CD4-positive, CD25-positive, alpha-beta regulatory T cell (primary cell): ENCODE measurements at regions not wholly inside any gene's neighbourhood (a gene's known extent, or its start where the extent isn't known, plus 50 kb on each side); places are given as distances from the start of the nearest gene placed in this dataset.

ENCODE experiments used
- ATAC-seq, 2 donors: fragments of 150-1000 bp; cut with Tn5 transposase; one replicate each; pipeline ENCODE4 v1.10.0; 2021; ENCODE audit warnings: low read depth in 2 of 2, moderate number of reproducible peaks in 2 of 2, moderate library complexity in 1 of 2
- DNase-seq, 3 donors: peaks; one replicate each; pipeline versions ENCODE4 v3.0.0 to v3.0.0-alpha.2; 2012 to 2022; ENCODE audit warnings: mixed read lengths in 1 of 3
- H3K27ac ChIP-seq: one replicate; pipeline ENCODE4 v1.7.0; 2013; ENCODE audit warnings: mild to moderate bottlenecking, low read length; ENCODE audit not compliant: insufficient read depth, poor library complexity, severe bottlenecking
- H3K27me3 ChIP-seq: one replicate; pipeline ENCODE4 v1.7.0; 2013; ENCODE audit warnings: low read length; ENCODE audit not compliant: control insufficient read depth, insufficient read depth
- H3K36me3 ChIP-seq: one replicate; pipeline ENCODE4 v1.7.0; 2013; ENCODE audit warnings: mild to moderate bottlenecking, low read length, moderate library complexity; ENCODE audit not compliant: control insufficient read depth, insufficient read depth
- H3K4me1 ChIP-seq: 2 replicates; pipeline ENCODE4 v1.7.0; 2013; ENCODE audit warnings: mild to moderate bottlenecking, low read length; ENCODE audit not compliant: insufficient read depth, control insufficient read depth, poor library complexity, severe bottlenecking
- H3K4me3 ChIP-seq: one replicate; pipeline ENCODE4 v1.7.0; 2013; ENCODE audit warnings: low read depth, mild to moderate bottlenecking, low read length, moderate library complexity
- H3K9me3 ChIP-seq, 2 experiments: 1 replicate in 1 of 2; 2 replicates in 1 of 2; pipeline ENCODE4 v1.7.0; 2013; ENCODE audit warnings: low read length in 2 of 2, mild to moderate bottlenecking in 1 of 2, moderate library complexity in 1 of 2; ENCODE audit not compliant: control insufficient read depth in 2 of 2
- H3K27ac Mint-ChIP-seq, 3 donors: one replicate each; pipeline ENCODE4 v1.8.0; 2020 to 2022; ENCODE audit warnings: mild to moderate bottlenecking in 3 of 3, mixed read lengths in 3 of 3, moderate library complexity in 2 of 3
- H3K27me3 Mint-ChIP-seq: one replicate; pipeline ENCODE4 v1.8.0; 2022; ENCODE audit warnings: mild to moderate bottlenecking, mixed read lengths
- H3K36me3 Mint-ChIP-seq: one replicate; pipeline ENCODE4 v1.8.0; 2020; ENCODE audit warnings: mixed read lengths
- H3K4me1 Mint-ChIP-seq, 4 donors: one replicate each; pipeline ENCODE4 v1.8.0; 2020 to 2022; ENCODE audit warnings: mixed read lengths in 4 of 4, mild to moderate bottlenecking in 1 of 4
- H3K4me3 Mint-ChIP-seq, 4 donors: one replicate each; pipeline ENCODE4 v1.8.0; 2020 to 2022; ENCODE audit warnings: mild to moderate bottlenecking in 4 of 4, mixed read lengths in 4 of 4, moderate library complexity in 3 of 4
- H3K9me3 Mint-ChIP-seq, 7 donors: one replicate each; pipeline ENCODE4 v1.8.0; 2020 to 2022; ENCODE audit warnings: mixed read lengths in 7 of 7, mild to moderate bottlenecking in 3 of 7, moderate library complexity in 2 of 7

DNA sequence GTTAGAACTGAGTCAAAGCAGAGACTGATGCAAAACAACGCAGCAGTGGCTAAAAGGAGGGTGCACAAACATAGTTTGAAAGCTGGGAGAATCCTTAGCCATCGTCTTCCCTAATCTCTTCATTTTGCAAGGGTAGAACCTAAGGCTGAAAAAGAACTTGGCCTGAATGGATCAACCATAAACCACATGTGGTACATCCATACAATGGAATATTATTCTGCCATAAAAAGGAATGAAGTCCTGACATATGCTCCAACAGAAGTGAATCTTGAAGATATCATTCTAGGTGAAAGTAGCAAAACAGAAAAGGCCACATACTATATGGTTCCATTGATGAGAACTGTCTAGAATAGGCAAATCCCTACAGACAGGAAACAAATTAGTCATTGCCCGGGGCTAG, 330.3 kb upstream of the NPVF start:
- Mint-ChIP-seq H3K36me3 (no peaks in the 10 kb centered on the region), H3K27me3 (peaks cover 28% of the 10 kb centered on the region), H3K27ac (peak overlapping the region in 1 of 3 donors; percentile 42), H3K9me3 (no peaks in the 10 kb centered on the region), H3K4me1 (peaks cover 0 to 9% (median 5%) of the 10 kb centered on the region in 4 donors), H3K4me3 (no peak overlapping the region)
- no peak for DNase-seq
- no peaks in the 10 kb centered on the region for H3K4me1 ChIP-seq
- H3K4me3 ChIP-seq = no peak overlapping the region
- peaks cover 2% of the 10 kb centered on the region for H3K27me3 ChIP-seq
- H3K27ac ChIP-seq = no peak overlapping the region
- no peaks in the 10 kb centered on the region for H3K9me3 ChIP-seq
- H3K36me3 ChIP-seq = no peaks in the 10 kb centered on the region
- ATAC-seq = no peak

DNA sequence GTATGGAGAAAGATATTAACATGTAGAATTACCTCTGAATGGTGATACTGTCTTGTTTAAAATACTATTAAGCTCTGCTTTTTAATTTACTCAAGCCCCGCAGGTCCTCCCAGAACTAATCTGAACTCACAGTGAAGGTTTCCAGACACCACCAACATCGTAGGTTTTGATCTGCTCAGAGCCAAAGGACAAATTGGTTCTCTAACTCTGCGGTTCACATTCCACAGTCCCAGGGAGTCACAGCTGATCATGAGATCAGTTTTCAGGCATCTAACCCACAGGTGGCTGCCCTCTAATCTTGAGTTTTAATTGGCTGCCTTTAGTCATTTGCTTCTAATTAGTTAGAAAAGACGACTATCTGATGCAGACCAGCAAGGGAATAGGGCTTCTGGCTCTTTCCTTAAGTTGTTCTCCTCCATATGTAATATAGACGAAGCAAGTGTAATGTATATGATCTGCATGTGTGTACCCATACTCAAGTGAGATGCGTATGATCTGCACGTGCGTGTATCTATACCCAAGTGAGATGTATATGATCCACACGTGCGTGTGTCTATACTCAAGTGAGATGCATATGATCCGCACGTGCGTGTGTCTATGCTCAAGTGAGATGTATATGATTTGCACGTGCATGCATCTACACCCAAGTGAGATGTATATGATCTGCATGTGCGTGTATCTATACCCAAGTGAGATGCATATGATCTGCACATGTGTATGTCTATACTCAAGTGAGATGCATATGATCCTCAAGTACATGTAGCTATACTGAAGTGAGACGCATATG, 331.5 kb upstream of the NPVF start:
- Histone ChIP-seq H3K4me1 (no peaks in the 10 kb centered on the region), H3K9me3 (no peaks in the 10 kb centered on the region), H3K36me3 (no peaks in the 10 kb centered on the region), H3K4me3 (no peak overlapping the region), H3K27me3 (peaks cover 2% of the 10 kb centered on the region), H3K27ac (no peak overlapping the region)
- no peak overlapping the region for H3K4me3 Mint-ChIP-seq
- no peaks in the 10 kb centered on the region for H3K36me3 Mint-ChIP-seq
- no peaks in the 10 kb centered on the region for H3K9me3 Mint-ChIP-seq
- H3K27ac Mint-ChIP-seq = no peak overlapping the region
- ATAC-seq (no peak), DNase-seq (no peak)
- peaks cover 0 to 9% (median 5%) of the 10 kb centered on the region in 4 donors for H3K4me1 Mint-ChIP-seq
- peaks cover 24% of the 10 kb centered on the region for H3K27me3 Mint-ChIP-seq

DNA sequence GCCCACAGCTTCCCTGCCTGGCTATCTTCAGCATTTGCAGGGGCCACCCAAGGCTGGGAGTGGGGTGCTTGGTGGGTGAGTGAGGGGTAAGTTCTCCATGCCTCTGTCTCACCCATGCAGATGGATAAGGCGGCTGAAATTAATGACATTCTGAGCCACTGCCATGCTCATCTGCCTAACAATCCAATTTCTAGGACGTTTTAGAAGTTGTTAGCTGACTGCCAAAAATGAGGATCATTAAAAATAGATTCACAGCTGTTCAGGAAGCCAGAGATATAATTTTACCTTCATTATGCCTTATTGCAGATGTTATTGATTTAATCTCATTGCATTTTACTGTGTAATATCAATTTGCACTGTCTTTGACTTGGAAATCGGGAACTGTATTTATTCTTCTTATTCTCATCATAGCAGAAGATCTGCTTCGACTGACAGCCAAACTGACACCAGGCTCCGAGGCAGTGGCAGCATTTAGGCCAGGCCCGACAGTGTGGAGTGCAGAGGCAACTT, 334.4 kb upstream of the NPVF start:
- DNase-seq = no peak
- H3K4me3 Mint-ChIP-seq = no peak overlapping the region

DNA sequence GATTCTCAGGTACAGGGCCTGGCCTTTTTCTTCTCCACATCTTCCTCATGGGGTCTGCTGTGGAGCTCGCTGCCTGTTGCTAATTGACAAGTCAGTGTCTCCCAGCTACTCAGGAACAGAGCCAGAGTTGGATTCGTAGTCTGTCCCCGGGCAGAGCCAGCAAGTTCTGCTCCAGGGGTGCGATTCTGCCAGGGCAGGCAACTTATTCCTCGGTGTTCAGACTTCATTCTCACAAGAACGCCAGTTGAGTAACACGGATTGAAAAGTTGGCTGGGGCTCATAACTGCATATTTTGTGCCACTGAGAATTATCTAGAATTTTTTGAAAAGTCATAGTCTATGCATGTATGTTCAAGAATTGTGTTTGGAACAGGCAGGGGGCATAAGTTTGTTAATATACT, 336.7 kb upstream of the NPVF start:
- Histone ChIP-seq H3K4me3 (no peak overlapping the region), H3K4me1 (peaks cover 3% of the 10 kb centered on the region), H3K9me3 (no peaks in the 10 kb centered on the region), H3K27ac (no peak overlapping the region), H3K36me3 (no peaks in the 10 kb centered on the region), H3K27me3 (peaks cover 5% of the 10 kb centered on the region)
- peaks cover 0 to 5% (median 1%) of the 10 kb centered on the region in 4 donors for H3K4me1 Mint-ChIP-seq
- no peak for DNase-seq
- H3K36me3 Mint-ChIP-seq = no peaks in the 10 kb centered on the region
- no peak for ATAC-seq
- H3K4me3 Mint-ChIP-seq = no peak overlapping the region
- H3K27ac Mint-ChIP-seq = no peak overlapping the region
- H3K27me3 Mint-ChIP-seq = peaks cover 19% of the 10 kb centered on the region
- no peaks in the 10 kb centered on the region for H3K9me3 Mint-ChIP-seq

More for the DNA sequence above, 334.4 kb upstream of the NPVF start:
- Histone ChIP-seq H3K27me3 (peaks cover 5% of the 10 kb centered on the region), H3K4me3 (no peak overlapping the region), H3K4me1 (peaks cover 3% of the 10 kb centered on the region), H3K9me3 (no peaks in the 10 kb centered on the region), H3K36me3 (no peaks in the 10 kb centered on the region), H3K27ac (no peak overlapping the region)
- Mint-ChIP-seq H3K36me3 (no peaks in the 10 kb centered on the region), H3K27ac (no peak overlapping the region), H3K27me3 (peaks cover 24% of the 10 kb centered on the region), H3K9me3 (no peaks in the 10 kb centered on the region), H3K4me1 (peaks cover 0 to 6% (median 1%) of the 10 kb centered on the region in 4 donors)
- ATAC-seq = no peak

DNA sequence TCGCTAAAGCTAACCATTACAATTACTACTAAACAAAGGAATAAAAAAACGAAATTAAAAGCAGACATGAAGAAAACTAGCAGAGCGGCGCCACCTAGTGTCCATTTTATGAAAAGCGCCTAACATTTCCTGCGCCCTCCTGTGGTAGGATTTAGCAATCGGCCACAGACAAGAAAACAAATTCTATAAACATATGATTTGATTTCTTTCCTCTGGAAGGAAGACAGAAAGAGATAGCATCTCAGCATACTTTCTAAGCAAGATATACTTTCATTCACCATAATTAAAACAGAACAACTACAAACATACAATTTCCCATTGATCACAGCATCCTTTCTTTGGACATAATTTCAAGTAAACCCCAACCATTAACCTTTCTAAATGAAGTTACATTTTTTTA, 337.7 kb upstream of the NPVF start:
- Mint-ChIP-seq H3K9me3 (no peaks in the 10 kb centered on the region), H3K4me3 (no peak overlapping the region), H3K4me1 (peaks cover 0 to 5% (median 1%) of the 10 kb centered on the region in 4 donors), H3K36me3 (no peaks in the 10 kb centered on the region), H3K27me3 (peaks cover 19% of the 10 kb centered on the region), H3K27ac (no peak overlapping the region)
- Histone ChIP-seq H3K27ac (no peak overlapping the region), H3K4me1 (peaks cover 3% of the 10 kb centered on the region), H3K9me3 (no peaks in the 10 kb centered on the region), H3K4me3 (peak overlapping the region; percentile 14), H3K27me3 (peaks cover 5% of the 10 kb centered on the region), H3K36me3 (no peaks in the 10 kb centered on the region)
- DNase-seq (peak; percentile 38 to 78 (median 65)), ATAC-seq (peak; percentile 53 to 54)

DNA sequence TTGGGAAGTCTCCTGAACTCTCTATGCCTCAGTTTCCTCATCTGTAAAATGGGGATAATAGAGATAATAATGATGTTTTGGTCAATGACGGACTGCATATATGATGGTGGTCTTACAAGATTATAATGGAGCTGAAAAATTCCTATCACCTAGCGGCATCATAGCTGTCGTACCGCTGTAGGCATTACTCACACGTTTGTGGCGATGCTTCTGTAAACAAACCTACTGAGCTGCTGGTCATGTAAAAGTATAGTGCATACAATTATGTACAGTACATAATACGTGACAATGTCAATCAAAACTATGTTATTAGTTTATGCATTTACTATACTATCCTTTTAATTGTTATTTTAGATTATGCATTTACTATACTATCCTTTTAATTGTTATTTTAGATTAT, 339.1 kb upstream of the NPVF start:
- H3K9me3 Mint-ChIP-seq = no peaks in the 10 kb centered on the region
- H3K4me3 ChIP-seq = no peak overlapping the region
- H3K36me3 ChIP-seq = no peaks in the 10 kb centered on the region
- no peaks in the 10 kb centered on the region for H3K36me3 Mint-ChIP-seq
- peaks cover 0 to 5% (median 1%) of the 10 kb centered on the region in 4 donors for H3K4me1 Mint-ChIP-seq
- H3K27me3 ChIP-seq = peaks cover 3% of the 10 kb centered on the region
- H3K27me3 Mint-ChIP-seq = peaks cover 16% of the 10 kb centered on the region
- no peak overlapping the region for H3K27ac ChIP-seq
- ATAC-seq (no peak), DNase-seq (no peak)
- H3K4me1 ChIP-seq = peaks cover 3% of the 10 kb centered on the region
- H3K27ac Mint-ChIP-seq = no peak overlapping the region
- no peak overlapping the region for H3K4me3 Mint-ChIP-seq
- no peaks in the 10 kb centered on the region for H3K9me3 ChIP-seq

DNA sequence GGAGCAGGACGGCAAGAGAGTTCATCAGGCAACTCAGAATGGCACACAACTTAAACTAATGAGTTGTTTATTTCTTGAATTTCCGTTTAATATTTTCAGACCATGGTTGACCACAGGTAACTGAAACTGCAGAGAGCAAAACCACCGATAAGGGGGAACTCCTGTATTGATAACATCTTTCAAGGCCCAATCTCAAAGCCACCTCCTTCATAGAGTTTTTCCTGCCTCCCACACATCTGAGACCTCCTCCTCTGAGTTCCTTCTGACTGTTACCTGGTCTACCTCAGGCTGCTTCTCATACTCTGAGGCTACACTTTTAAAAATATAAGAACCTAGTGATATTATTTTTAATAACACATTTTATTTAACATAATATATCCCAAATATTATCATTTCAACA, 341.5 kb upstream of the NPVF start:
- Mint-ChIP-seq H3K9me3 (no peaks in the 10 kb centered on the region), H3K4me1 (peaks cover 0 to 5% (median 1%) of the 10 kb centered on the region in 4 donors), H3K27me3 (peaks cover 10% of the 10 kb centered on the region), H3K27ac (no peak overlapping the region), H3K4me3 (no peak overlapping the region), H3K36me3 (no peaks in the 10 kb centered on the region)
- no peak for DNase-seq
- Histone ChIP-seq H3K27ac (no peak overlapping the region), H3K27me3 (peaks cover 8% of the 10 kb centered on the region), H3K36me3 (no peaks in the 10 kb centered on the region), H3K4me1 (peaks cover 3% of the 10 kb centered on the region), H3K9me3 (no peaks in the 10 kb centered on the region), H3K4me3 (no peak overlapping the region)
- ATAC-seq = no peak

DNA sequence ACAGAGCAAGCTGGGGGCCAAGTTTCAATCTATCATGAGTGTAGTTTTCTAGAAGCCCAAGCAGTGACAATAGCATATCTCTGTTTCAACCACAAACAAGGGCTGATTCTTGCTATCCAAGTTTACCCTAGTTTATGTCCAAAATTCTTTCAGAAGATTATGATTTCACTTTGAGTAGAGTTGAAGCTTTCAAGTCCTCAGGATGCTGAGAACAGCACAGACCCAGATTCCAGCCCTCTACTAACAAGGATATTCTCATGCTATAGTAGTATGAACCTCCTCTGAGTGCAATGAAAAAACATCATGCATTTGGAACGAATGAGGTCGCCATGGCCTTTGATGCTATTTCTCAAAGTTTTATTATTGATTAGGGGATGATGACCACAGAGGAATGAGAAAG, 344.1 kb upstream of the NPVF start:
- Mint-ChIP-seq H3K36me3 (no peaks in the 10 kb centered on the region), H3K4me3 (no peak overlapping the region), H3K27ac (no peak overlapping the region), H3K9me3 (no peaks in the 10 kb centered on the region), H3K27me3 (peaks cover 5% of the 10 kb centered on the region), H3K4me1 (no peaks in the 10 kb centered on the region)
- no peak for ATAC-seq
- Histone ChIP-seq H3K27ac (no peak overlapping the region), H3K27me3 (peaks cover 7% of the 10 kb centered on the region), H3K36me3 (no peaks in the 10 kb centered on the region), H3K4me3 (no peak overlapping the region), H3K9me3 (no peaks in the 10 kb centered on the region), H3K4me1 (no peaks in the 10 kb centered on the region)
- no peak for DNase-seq
